GM19455 (cell line): ENCODE measurements at regions not wholly inside any gene's neighbourhood (a gene's known extent, or its start where the extent isn't known, plus 50 kb on each side); places are given as distances from the start of the nearest gene placed in this dataset.
"Not testable (repeated sequence)": the region's sequence is repeated elsewhere in the genome, so short reads cannot be mapped to it uniquely, and the experiment has no call there.

Source experiments
- ATAC-seq: cut with Tn5 transposase; IDR thresholded peaks from one replicate; pipeline ENCODE4 v1.9.1; 2021; ENCODE audit not compliant: unreplicated experiment

GRCh38 chr5:112533362-112533761 lies 114.3 kb upstream of the EPB41L4A start:
- no peak for ATAC-seq

- no peak for ATAC-seq
Observed at GRCh38 chr5:112534067-112534583, 115.0 kb upstream of the EPB41L4A start.

- ATAC-seq, result no peak
Observed at GRCh38 chr5:112534611-112535255, 115.7 kb upstream of the EPB41L4A start.

- ATAC-seq, result no peak
Observed at GRCh38 chr5:112535356-112535755, 116.3 kb upstream of the EPB41L4A start.

- not testable (repeated sequence) for ATAC-seq
Observed at GRCh38 chr5:112544558-112544957, 125.5 kb upstream of the EPB41L4A start.

GRCh38 chr5:112546946-112547592 lies 128.0 kb upstream of the EPB41L4A start:
- no peak for ATAC-seq

- ATAC-seq, result no peak
Observed at GRCh38 chr5:112548246-112548881, 129.3 kb upstream of the EPB41L4A start.

- ATAC-seq, result no peak
Observed at GRCh38 chr5:112549127-112549526, 130.1 kb upstream of the EPB41L4A start.

- ATAC-seq, result no peak
Observed at GRCh38 chr5:112549605-112550166, 130.6 kb upstream of the EPB41L4A start.

GRCh38 chr5:112551419-112552032 lies 132.4 kb upstream of the EPB41L4A start:
- no peak for ATAC-seq

- no peak for ATAC-seq
Observed at GRCh38 chr5:112552216-112552615, 133.1 kb upstream of the EPB41L4A start.

- ATAC-seq, result no peak
Observed at GRCh38 chr5:112552791-112553190, 133.7 kb upstream of the EPB41L4A start.

GRCh38 chr5:112554101-112554977 lies 135.3 kb upstream of the EPB41L4A start:
- ATAC-seq, result no peak

GRCh38 chr5:112555197-112555596 lies 136.1 kb upstream of the EPB41L4A start:
- no peak for ATAC-seq

GRCh38 chr5:112555691-112556090 lies 136.6 kb upstream of the EPB41L4A start:
- ATAC-seq, result no peak

- not testable (repeated sequence) for ATAC-seq
Observed at GRCh38 chr5:112559501-112559900, 140.4 kb upstream of the EPB41L4A start.

- no peak for ATAC-seq
Observed at GRCh38 chr5:112560371-112560770, 141.3 kb upstream of the EPB41L4A start.

GRCh38 chr5:112563169-112563826 lies 144.2 kb upstream of the EPB41L4A start:
- no peak for ATAC-seq

GRCh38 chr5:112566251-112566650 lies 147.2 kb upstream of the EPB41L4A start:
- ATAC-seq, result no peak

GRCh38 chr5:112569596-112569995 lies 150.5 kb upstream of the EPB41L4A start:
- ATAC-seq, result no peak
